Retinal pigment epithelial cell (primary cell): ENCODE measurements at regions not wholly inside any gene's neighbourhood (a gene's known extent, or its start where the extent isn't known, plus 50 kb on each side); places are given as distances from the start of the nearest gene placed in this dataset.
A peak's percentile ranks its signal among the peaks of the same experiment; 100 is the strongest.

ENCODE experiments used
- DNase-seq: peaks from one replicate; pipeline ENCODE4 v3.0.0-alpha.2; 2010; ENCODE audit warnings: low read depth
- H3K4me3 ChIP-seq: 2 replicates; pipeline ENCODE4 v1.5.1; 2011; ENCODE audit warnings: mild to moderate bottlenecking, low read length, control low read depth, moderate library complexity
- TF ChIP-seq, protein P1 (sequence below): conservative IDR thresholded peaks from 2 replicates; pipeline ENCODE4 v1.5.1; 2011; ENCODE audit warnings: low read depth, low read length, control low read depth, inconsistent platforms

GRCh38 chr10:27599546-27599945, 95.4 kb downstream of the RAB18 start:
- TF ChIP-seq, protein P1, sequence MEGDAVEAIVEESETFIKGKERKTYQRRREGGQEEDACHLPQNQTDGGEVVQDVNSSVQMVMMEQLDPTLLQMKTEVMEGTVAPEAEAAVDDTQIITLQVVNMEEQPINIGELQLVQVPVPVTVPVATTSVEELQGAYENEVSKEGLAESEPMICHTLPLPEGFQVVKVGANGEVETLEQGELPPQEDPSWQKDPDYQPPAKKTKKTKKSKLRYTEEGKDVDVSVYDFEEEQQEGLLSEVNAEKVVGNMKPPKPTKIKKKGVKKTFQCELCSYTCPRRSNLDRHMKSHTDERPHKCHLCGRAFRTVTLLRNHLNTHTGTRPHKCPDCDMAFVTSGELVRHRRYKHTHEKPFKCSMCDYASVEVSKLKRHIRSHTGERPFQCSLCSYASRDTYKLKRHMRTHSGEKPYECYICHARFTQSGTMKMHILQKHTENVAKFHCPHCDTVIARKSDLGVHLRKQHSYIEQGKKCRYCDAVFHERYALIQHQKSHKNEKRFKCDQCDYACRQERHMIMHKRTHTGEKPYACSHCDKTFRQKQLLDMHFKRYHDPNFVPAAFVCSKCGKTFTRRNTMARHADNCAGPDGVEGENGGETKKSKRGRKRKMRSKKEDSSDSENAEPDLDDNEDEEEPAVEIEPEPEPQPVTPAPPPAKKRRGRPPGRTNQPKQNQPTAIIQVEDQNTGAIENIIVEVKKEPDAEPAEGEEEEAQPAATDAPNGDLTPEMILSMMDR = no peak
- H3K4me3 ChIP-seq = no peak overlapping the region
- DNase-seq = no peak

GRCh38 chr10:27600930-27601329, 96.8 kb downstream of the RAB18 start:
- TF ChIP-seq, protein P1 = no peak
- peak; percentile 29 for DNase-seq
- no peak overlapping the region for H3K4me3 ChIP-seq

DNA sequence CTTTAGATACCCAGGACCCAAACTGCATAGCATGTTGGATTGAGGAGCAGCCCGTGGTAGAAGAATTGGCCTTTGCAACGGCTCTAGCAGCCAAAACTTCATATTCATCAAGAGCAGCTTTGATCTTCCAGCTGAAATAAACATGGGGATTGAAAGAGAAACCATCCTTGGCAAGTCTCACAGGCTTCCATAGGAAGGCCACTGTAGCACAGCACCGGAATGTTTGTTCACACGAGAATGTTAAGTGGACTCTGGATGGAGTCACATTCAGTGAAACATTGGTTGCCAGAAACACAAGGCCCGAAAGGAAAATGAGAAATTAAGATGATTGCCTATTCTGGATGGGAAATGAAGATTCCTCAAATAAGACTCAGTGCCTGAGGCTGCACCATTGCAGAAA, 97.4 kb downstream of the RAB18 start:
- no peak overlapping the region for H3K4me3 ChIP-seq
- TF ChIP-seq, protein P1 = no peak
- no peak for DNase-seq

GRCh38 chr10:27601946-27602538, 97.9 kb downstream of the RAB18 start:
- TF ChIP-seq, protein P1 = no peak
- H3K4me3 ChIP-seq = no peak overlapping the region
- DNase-seq = no peak

- no peak for DNase-seq
- no peak overlapping the region for H3K4me3 ChIP-seq
- TF ChIP-seq, protein P1 = no peak
Observed at GRCh38 chr10:27603104-27603503, 99.0 kb downstream of the RAB18 start.

DNA sequence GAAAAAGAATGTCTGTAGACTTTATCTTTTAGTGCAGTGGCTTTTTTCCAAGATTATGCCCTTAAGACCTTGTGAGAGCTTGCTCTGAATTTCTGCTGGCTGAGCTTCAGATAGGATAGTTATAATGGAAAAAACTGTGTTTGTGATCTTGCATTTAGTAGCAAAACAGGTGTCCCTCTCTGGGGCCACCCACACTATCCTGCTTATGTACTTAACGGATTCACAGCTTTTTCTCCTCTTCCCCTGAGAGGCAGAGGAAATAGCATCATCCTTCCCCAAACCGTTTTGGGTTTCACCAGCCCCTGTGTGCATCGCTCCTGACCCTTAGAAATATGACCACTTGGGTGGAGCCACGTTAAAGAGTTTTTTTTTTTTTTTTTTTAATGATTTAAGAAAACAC, 101.2 kb downstream of the RAB18 start:
- no peak overlapping the region for H3K4me3 ChIP-seq
- no peak for DNase-seq
- TF ChIP-seq, protein P1 = no peak

DNA sequence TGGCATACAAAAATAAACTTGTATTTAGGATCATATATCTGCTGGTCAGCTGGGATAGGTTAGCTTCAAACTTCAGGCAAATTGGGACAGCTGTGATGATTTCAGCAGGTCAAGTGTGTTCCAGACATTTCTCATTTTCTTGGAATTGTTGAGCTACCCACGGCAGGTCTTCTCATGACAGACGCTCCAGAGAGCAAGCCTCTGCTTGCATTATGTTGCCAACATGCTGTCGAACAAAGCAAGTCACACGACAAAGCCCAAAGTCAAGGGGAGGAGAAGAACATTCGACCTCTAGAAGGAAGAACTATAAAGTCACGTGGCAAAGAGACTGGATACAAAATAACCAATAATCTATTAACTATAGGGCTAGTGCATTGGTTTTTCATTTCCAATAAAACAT, 103.5 kb downstream of the RAB18 start:
- DNase-seq = no peak
- TF ChIP-seq, protein P1 = no peak
- H3K4me3 ChIP-seq = no peak overlapping the region
